Activated CD4-positive, alpha-beta T cell treated with anti-CD3 and anti-CD28 coated beads, Interleukin-2, amount 50 U/mL, for 16 hours (primary cell): ENCODE measurements at regions not wholly inside any gene's neighbourhood (a gene's known extent, or its start where the extent isn't known, plus 50 kb on each side); places are given as distances from the start of the nearest gene placed in this dataset.

Experiments
- DNase-seq: peaks from one replicate; pipeline ENCODE4 v3.0.0-alpha.2; 2020

GRCh38 chr3:64939309-64939708, 251.5 kb upstream of the ADAMTS9 start:
- DNase-seq: no peak

- no peak for DNase-seq
These were observed 248.8 kb upstream of the ADAMTS9 start for GRCh38 chr3:64936556-64936955.

GRCh38 chr3:64935971-64936370, 248.2 kb upstream of the ADAMTS9 start:
- DNase-seq: no peak

GRCh38 chr3:64932666-64933342, 245.0 kb upstream of the ADAMTS9 start:
- DNase-seq: no peak

- DNase-seq: no peak
These were observed 244.3 kb upstream of the ADAMTS9 start for GRCh38 chr3:64932016-64932518.

- DNase-seq: no peak
These were observed 243.1 kb upstream of the ADAMTS9 start for GRCh38 chr3:64930891-64931290.

GRCh38 chr3:64928683-64929082, 240.9 kb upstream of the ADAMTS9 start:
- no peak for DNase-seq

GRCh38 chr3:64927689-64928088, 239.9 kb upstream of the ADAMTS9 start:
- no peak for DNase-seq

GRCh38 chr3:64925575-64925974, 237.8 kb upstream of the ADAMTS9 start:
- DNase-seq: no peak

GRCh38 chr3:64924961-64925360, 237.2 kb upstream of the ADAMTS9 start:
- DNase-seq: no peak

GRCh38 chr3:64922213-64922612, 234.4 kb upstream of the ADAMTS9 start:
- no peak for DNase-seq

- DNase-seq: no peak
These were observed 233.7 kb upstream of the ADAMTS9 start for GRCh38 chr3:64921281-64922065.

GRCh38 chr3:64919934-64920333, 232.1 kb upstream of the ADAMTS9 start:
- DNase-seq: no peak

- no peak for DNase-seq
These were observed 231.2 kb upstream of the ADAMTS9 start for GRCh38 chr3:64918989-64919388.

GRCh38 chr3:64917914-64918453, 230.2 kb upstream of the ADAMTS9 start:
- DNase-seq: no peak

GRCh38 chr3:64916937-64917336, 229.1 kb upstream of the ADAMTS9 start:
- no peak for DNase-seq

- no peak for DNase-seq
These were observed 228.5 kb upstream of the ADAMTS9 start for GRCh38 chr3:64916192-64916798.

- no peak for DNase-seq
These were observed 228.0 kb upstream of the ADAMTS9 start for GRCh38 chr3:64915778-64916177.

- no peak for DNase-seq
These were observed 225.7 kb upstream of the ADAMTS9 start for GRCh38 chr3:64913515-64913914.

GRCh38 chr3:64911138-64911537, 223.3 kb upstream of the ADAMTS9 start:
- DNase-seq: peak; percentile 47

GRCh38 chr3:64909757-64910467, 222.1 kb upstream of the ADAMTS9 start:
- no peak for DNase-seq

- DNase-seq: no peak
These were observed 221.2 kb upstream of the ADAMTS9 start for GRCh38 chr3:64909011-64909410.

- DNase-seq: peak; percentile 8
These were observed 220.5 kb upstream of the ADAMTS9 start for GRCh38 chr3:64908251-64908685.
